ENCODE measurements at regions not wholly inside any gene's neighbourhood (a gene's known extent, or its start where the extent isn't known, plus 50 kb on each side); places are given as distances from the start of the nearest gene placed in this dataset.

DNA sequence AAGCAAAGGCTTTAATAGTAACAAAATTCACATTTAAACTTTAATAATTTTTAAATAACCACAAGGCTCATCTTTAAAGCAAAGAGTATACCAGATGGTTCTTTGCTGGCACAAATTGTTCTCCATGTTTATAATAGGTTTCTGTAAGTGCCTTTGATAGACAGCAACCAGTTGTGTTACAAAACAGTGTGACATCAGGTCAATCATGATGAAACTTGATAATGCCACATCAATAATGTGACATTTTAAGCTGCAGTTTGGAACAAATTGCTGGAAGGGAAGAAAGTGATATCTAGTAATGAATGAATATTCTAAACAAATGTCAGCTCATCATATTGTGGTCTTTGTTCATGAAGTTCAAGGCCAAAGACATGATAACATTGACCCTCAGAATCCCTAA lies 87.5 kb upstream of the MEI4 start:
- no peak for DNase-seq (ENCODE audit: low read depth in 1 of 2, low spot score in 2 of 2)
- Histone ChIP-seq H2BK120ac (replicated peaks; ENCODE audit: low read depth, low read length) (no peak overlapping the region), H3K79me2 (ENCODE audit: control insufficient read depth in 1 of 2, insufficient read depth in 2 of 2, low read length in 2 of 2) (no peaks in the 10 kb centered on the region), H3K18ac (ENCODE audit: extremely low read depth, low read length) (no peak overlapping the region), H3K23ac (ENCODE audit: insufficient read length) (no peak overlapping the region), H2AFZ (ENCODE audit: low read length) (no peak overlapping the region), H3K4me1 (replicated peaks in 1 of 4; ENCODE audit: control insufficient read depth in 3 of 4, insufficient read depth in 4 of 4, low read length in 3 of 4) (no peaks in the 10 kb centered on the region), H3K4me2 (ENCODE audit: insufficient read depth in 1 of 2, low read depth in 2 of 2, low read length in 2 of 2) (no peak overlapping the region), H3K27me3 (replicated peaks in 1 of 4; ENCODE audit: control insufficient read depth in 3 of 4, extremely low read depth in 1 of 4, insufficient read depth in 3 of 4, low read length in 3 of 4) (no peaks in the 10 kb centered on the region), H3K9me3 (ENCODE audit: insufficient read depth in 2 of 2, low read depth in 1 of 2, low read length in 1 of 2) (no peaks in the 10 kb centered on the region), H2BK15ac (ENCODE audit: low read length) (no peak overlapping the region), H3K9ac (replicated peaks in 1 of 4; ENCODE audit: extremely low read depth in 1 of 4, low read depth in 3 of 4, low read length in 3 of 4) (no peak overlapping the region), H4K91ac (replicated peaks; ENCODE audit: insufficient read length, low read length) (no peak overlapping the region), H3K56ac (replicated peaks; ENCODE audit: insufficient read length, low read depth, low read length) (no peak overlapping the region), H4K8ac (ENCODE audit: extremely low read depth, insufficient read depth, low read length) (no peak overlapping the region), H4K5ac (ENCODE audit: insufficient read length, low read depth, low read length) (no peak overlapping the region), H3K36me3 (ENCODE audit: control insufficient read depth in 2 of 4, insufficient read depth in 4 of 4, low read length in 3 of 4) (no peaks in the 10 kb centered on the region), H3K4me3 (ENCODE audit: extremely low read depth in 1 of 4, insufficient read depth in 2 of 4, low read depth in 3 of 4, low read length in 4 of 4) (no peak overlapping the region), H3K79me1 (ENCODE audit: low read depth, low read length) (no peaks in the 10 kb centered on the region), H3K14ac (ENCODE audit: insufficient read length) (no peak overlapping the region), H2AK5ac (ENCODE audit: low read depth, low read length) (no peak overlapping the region), H3K23me2 (ENCODE audit: low read depth, low read length) (no peaks in the 10 kb centered on the region), H4K20me1 (replicated peaks in 1 of 2; ENCODE audit: control insufficient read depth in 1 of 2, insufficient read depth in 2 of 2, low read length in 2 of 2) (no peaks in the 10 kb centered on the region), H2BK12ac (ENCODE audit: low read depth, low read length) (no peak overlapping the region), H2BK20ac (ENCODE audit: low read length) (no peak overlapping the region), H3K4ac (replicated peaks; ENCODE audit: insufficient read length, low read depth, low read length) (no peak overlapping the region), H2BK5ac (ENCODE audit: low read depth, low read length) (no peak overlapping the region), H3K27ac (ENCODE audit: low read depth, low read length) (no peak overlapping the region)
- no peak for TF ChIP-seq CREB1 (IDR thresholded peaks at IDR 0.05)
- no peak for TF ChIP-seq RNF2 (IDR thresholded peaks at IDR 0.05; ENCODE audit: borderline replicate concordance, low read depth, low read length, missing control alignments, poor library complexity, severe bottlenecking)
- no peak for TF ChIP-seq POLR2A (IDR thresholded peaks at IDR 0.05; ENCODE audit: control extremely low read depth in 1 of 2, low read depth in 2 of 2, low read length in 2 of 2)
- TF ChIP-seq EZH2 (IDR thresholded peaks at IDR 0.05; ENCODE audit: low read depth, low read length, severe bottlenecking), result no peak
- TF ChIP-seq SAP30 (IDR thresholded peaks at IDR 0.05; ENCODE audit: insufficient read depth, insufficient replicate concordance, low read length), result no peak
- no peak for TF ChIP-seq NRF1 (IDR thresholded peaks at IDR 0.05; ENCODE audit: low read depth, low read length)
- no peak for TF ChIP-seq KDM4A (IDR thresholded peaks at IDR 0.05; ENCODE audit: low read depth, low read length, severe bottlenecking)
- TF ChIP-seq PHF8 (conservative IDR thresholded peaks at IDR 0.05; ENCODE audit: low read depth, low read length), result no peak
- TF ChIP-seq EGR1 (IDR thresholded peaks at IDR 0.05; ENCODE audit: borderline replicate concordance, low read depth, low read length), result no peak
- TF ChIP-seq NANOG (IDR thresholded peaks at IDR 0.05; ENCODE audit: insufficient read depth, low read depth, low read length, poor library complexity, severe bottlenecking), result no peak
- no peak for TF ChIP-seq POLR2AphosphoS5 (IDR thresholded peaks at IDR 0.05; ENCODE audit: low read depth, low read length)
- no peak for TF ChIP-seq RBBP5 (IDR thresholded peaks at IDR 0.05; ENCODE audit: borderline replicate concordance, low read depth, low read length)
- TF ChIP-seq BRCA1 (IDR thresholded peaks at IDR 0.05; ENCODE audit: low read depth, low read length), result no peak
- POLR2A ChIA-PET (ENCODE audit: partially characterized antibody), result no interaction called here
- no peak for FAIRE-seq
- CTCF ChIA-PET (ENCODE audit: partially characterized antibody), result no interaction called here
